Lower leg skin (tissue), 3 donors: ENCODE measurements at regions not wholly inside any gene's neighbourhood (a gene's known extent, or its start where the extent isn't known, plus 50 kb on each side); places are given as distances from the start of the nearest gene placed in this dataset.

Source experiments
- CTCF ChIP-seq, 3 donors: fragments of 450-650 bp; IDR thresholded peaks; one replicate each; pipeline ENCODE4 v1.5.1; 2016; ENCODE audit warnings: antibody characterized with exemption in 3 of 3, mild to moderate bottlenecking in 3 of 3, moderate library complexity in 2 of 3
- POLR2A ChIP-seq, 2 donors: fragments of 450-650 bp; IDR thresholded peaks; one replicate each; pipeline ENCODE4 v1.6.1; 2016 to 2017; ENCODE audit warnings: antibody characterized with exemption in 2 of 2, mild to moderate bottlenecking in 1 of 2, moderate library complexity in 1 of 2

- TF ChIP-seq CTCF (IDR thresholded peaks at IDR 0.05) (no peak), POLR2A (IDR thresholded peaks at IDR 0.05) (no peak)
These were observed 496.5 kb upstream of the LRATD1 start for GRCh38 chr2:14136030-14136429.
